B cell (primary cell): ENCODE measurements at regions not wholly inside any gene's neighbourhood (a gene's known extent, or its start where the extent isn't known, plus 50 kb on each side); places are given as distances from the start of the nearest gene placed in this dataset.

Experiments
- EZH2 ChIP-seq: IDR thresholded peaks from 2 replicates; pipeline ENCODE4 v1.6.1; 2012; ENCODE audit warnings: borderline replicate concordance, low read depth, mild to moderate bottlenecking, moderate library complexity, low read length; ENCODE audit not compliant: insufficient read depth, poor library complexity, severe bottlenecking
- TF ChIP-seq, protein P1 (sequence below): fragments of 200-600 bp; IDR thresholded peaks from one replicate; pipeline ENCODE4 v1.8.0; 2022; ENCODE audit warnings: antibody characterized with exemption, mild to moderate bottlenecking

DNA sequence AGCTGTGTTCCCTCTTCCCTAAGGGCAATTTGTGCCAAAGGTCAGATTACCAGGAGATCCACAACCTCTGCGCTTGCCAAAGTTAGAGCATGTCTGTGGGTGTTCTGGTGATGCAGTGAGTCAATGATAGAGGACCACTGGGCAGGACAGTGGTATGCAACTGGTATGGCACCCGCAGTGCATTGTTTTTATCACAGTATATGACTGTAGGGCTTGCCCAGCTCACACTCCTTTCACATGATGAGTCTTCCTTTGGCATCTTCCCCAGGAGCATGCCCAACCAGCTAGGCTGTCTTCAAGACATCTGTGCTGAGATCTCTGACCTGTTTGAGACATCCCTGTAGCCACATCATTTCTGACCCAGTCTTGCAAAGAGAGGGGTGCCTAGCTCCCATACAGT lies 1650.0 kb upstream of the CDH6 start:
- TF ChIP-seq, protein P1, sequence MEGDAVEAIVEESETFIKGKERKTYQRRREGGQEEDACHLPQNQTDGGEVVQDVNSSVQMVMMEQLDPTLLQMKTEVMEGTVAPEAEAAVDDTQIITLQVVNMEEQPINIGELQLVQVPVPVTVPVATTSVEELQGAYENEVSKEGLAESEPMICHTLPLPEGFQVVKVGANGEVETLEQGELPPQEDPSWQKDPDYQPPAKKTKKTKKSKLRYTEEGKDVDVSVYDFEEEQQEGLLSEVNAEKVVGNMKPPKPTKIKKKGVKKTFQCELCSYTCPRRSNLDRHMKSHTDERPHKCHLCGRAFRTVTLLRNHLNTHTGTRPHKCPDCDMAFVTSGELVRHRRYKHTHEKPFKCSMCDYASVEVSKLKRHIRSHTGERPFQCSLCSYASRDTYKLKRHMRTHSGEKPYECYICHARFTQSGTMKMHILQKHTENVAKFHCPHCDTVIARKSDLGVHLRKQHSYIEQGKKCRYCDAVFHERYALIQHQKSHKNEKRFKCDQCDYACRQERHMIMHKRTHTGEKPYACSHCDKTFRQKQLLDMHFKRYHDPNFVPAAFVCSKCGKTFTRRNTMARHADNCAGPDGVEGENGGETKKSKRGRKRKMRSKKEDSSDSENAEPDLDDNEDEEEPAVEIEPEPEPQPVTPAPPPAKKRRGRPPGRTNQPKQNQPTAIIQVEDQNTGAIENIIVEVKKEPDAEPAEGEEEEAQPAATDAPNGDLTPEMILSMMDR, result no peak
- TF ChIP-seq EZH2, result no peak
